Activated B cell treated with CpG ODN at 0.5 μM for 24 hours (primary cell): ENCODE measurements at regions not wholly inside any gene's neighbourhood (a gene's known extent, or its start where the extent isn't known, plus 50 kb on each side); places are given as distances from the start of the nearest gene placed in this dataset.

Experiments used
- ATAC-seq: fragments of 200-7000 bp; cut with Tn5 transposase; one replicate; pipeline ENCODE4 v1.10.0; 2021; ENCODE audit warnings: low read depth, mild to moderate bottlenecking, moderate library complexity
- CTCF ChIA-PET: fragments of 350-600 bp; sonication (Branson Sonifier 250); formaldehyde crosslinking; loops from one replicate; lab custom pipeline; 2021; ENCODE audit warnings: antibody characterized with exemption; lab: Charles Lee
- POLR2A ChIA-PET: fragments of 350-600 bp; sonication (Branson Sonifier 250); formaldehyde crosslinking; loops from one replicate; lab custom pipeline; 2021; ENCODE audit warnings: antibody characterized with exemption; lab: Charles Lee
- DNase-seq: peaks from one replicate; pipeline ENCODE4 v3.0.0; 2022
- H3K27ac Mint-ChIP-seq: one replicate; pipeline ENCODE4 v1.8.0; 2020; ENCODE audit warnings: mixed read lengths
- H3K27me3 Mint-ChIP-seq: one replicate; pipeline ENCODE4 v1.8.0; 2021; ENCODE audit warnings: mixed read lengths
- H3K36me3 Mint-ChIP-seq: one replicate; pipeline ENCODE4 v1.8.0; 2021; ENCODE audit warnings: low read depth, mixed read lengths
- H3K4me1 Mint-ChIP-seq: one replicate; pipeline ENCODE4 v1.8.0; 2021; ENCODE audit warnings: mixed read lengths
- H3K4me3 Mint-ChIP-seq: one replicate; pipeline ENCODE4 v1.8.0; 2020; ENCODE audit warnings: mild to moderate bottlenecking, mixed read lengths
- H3K9me3 Mint-ChIP-seq: one replicate; pipeline ENCODE4 v1.8.0; 2020; ENCODE audit warnings: mixed read lengths
- CTCF ChIP-seq: fragments of 200-600 bp; IDR thresholded peaks from one replicate; pipeline ENCODE4 v1.8.0; 2022; ENCODE audit warnings: antibody characterized with exemption, mild to moderate bottlenecking
- intact Hi-C: fragments of 100-400 bp; cut with micrococcal nuclease; formaldehyde crosslinking; loops from one replicate; pipeline ENCODE4 v1.15.1; 2024

GRCh38 chr3:88996691-88997090 lies 110.7 kb upstream of the EPHA3 start:
- TF ChIP-seq CTCF = no peak
- Mint-ChIP-seq H3K27me3 (no peaks in the 10 kb centered on the region), H3K4me3 (no peak overlapping the region), H3K4me1 (no peaks in the 10 kb centered on the region), H3K27ac (no peak overlapping the region), H3K9me3 (no peaks in the 10 kb centered on the region), H3K36me3 (no peaks in the 10 kb centered on the region)
- intact Hi-C loops = no loop called here
- ATAC-seq (no peak), DNase-seq (no peak)
- ChIA-PET POLR2A (no interaction called here), CTCF (no interaction called here)

DNA sequence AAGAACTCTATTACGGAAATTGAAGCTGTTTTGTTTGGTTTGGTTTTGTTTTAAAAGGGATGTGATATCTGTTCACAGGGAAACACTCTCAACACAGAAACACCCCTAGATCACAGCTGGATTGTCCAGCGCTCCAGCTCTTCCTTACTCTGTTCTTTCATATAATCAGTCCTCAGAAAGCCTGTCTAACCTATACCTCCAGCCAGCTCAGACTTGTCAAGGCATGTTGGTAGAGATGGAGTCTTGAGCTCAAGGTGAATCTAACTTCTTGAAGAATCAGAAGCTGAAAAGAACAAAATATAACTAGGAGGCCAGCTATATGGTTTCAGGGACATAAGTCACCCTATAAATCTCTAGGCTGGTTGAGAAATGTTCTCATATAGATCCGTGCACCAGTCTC lies 110.2 kb upstream of the EPHA3 start:
- Mint-ChIP-seq H3K9me3 (no peaks in the 10 kb centered on the region), H3K27me3 (no peaks in the 10 kb centered on the region), H3K36me3 (no peaks in the 10 kb centered on the region), H3K27ac (no peak overlapping the region), H3K4me1 (no peaks in the 10 kb centered on the region), H3K4me3 (no peak overlapping the region)
- TF ChIP-seq CTCF = no peak
- intact Hi-C loops = no loop called here
- CTCF ChIA-PET = no interaction called here
- POLR2A ChIA-PET = no interaction called here
- ATAC-seq = no peak
- no peak for DNase-seq

DNA sequence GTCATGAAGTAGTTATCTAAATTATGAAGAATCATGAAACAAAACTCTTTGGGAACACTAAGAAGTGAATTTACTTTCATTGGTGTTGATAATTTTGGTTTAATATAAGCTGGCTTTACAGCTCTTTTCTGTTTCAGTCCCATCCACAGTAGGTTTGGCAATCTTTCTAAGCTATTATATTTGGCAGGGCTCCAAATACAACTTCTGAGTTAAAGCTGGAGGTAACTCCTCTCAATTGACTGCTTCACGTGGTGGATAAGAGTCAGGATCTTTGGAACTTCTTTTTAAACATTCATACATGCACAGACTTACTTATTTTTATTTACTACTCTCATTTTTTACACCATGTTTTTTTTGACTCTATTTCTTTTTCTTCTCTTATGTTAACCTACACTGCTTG lies 106.5 kb upstream of the EPHA3 start:
- Mint-ChIP-seq H3K27ac (no peak overlapping the region), H3K4me1 (no peaks in the 10 kb centered on the region), H3K9me3 (no peaks in the 10 kb centered on the region), H3K36me3 (no peaks in the 10 kb centered on the region), H3K4me3 (no peak overlapping the region), H3K27me3 (no peaks in the 10 kb centered on the region)
- ATAC-seq (no peak), DNase-seq (no peak)
- intact Hi-C loops = no loop called here
- POLR2A ChIA-PET = no interaction called here
- no peak for TF ChIP-seq CTCF
- CTCF ChIA-PET = no interaction called here

DNA sequence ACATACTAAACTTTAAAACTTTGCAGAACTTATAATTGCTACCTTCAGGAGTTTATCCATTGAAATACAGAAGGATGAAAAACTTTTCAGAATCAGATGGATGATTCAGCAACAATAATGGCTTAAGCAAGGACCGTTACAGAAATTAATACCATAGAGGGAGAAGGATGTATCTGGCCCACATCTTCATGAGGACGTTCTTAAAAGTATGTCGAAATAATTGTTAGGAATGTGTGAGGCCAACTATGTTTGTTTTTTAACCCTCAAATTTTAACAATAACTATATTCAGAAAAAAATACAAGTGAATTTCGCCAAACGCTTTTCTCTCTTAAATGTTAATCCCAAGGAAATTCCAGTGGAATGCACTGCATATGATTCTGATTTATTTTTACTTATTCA lies 105.2 kb upstream of the EPHA3 start:
- H3K4me3 Mint-ChIP-seq = no peak overlapping the region
- no peaks in the 10 kb centered on the region for H3K4me1 Mint-ChIP-seq
- DNase-seq = no peak
- no peaks in the 10 kb centered on the region for H3K9me3 Mint-ChIP-seq
- no peaks in the 10 kb centered on the region for H3K27me3 Mint-ChIP-seq
- no peaks in the 10 kb centered on the region for H3K36me3 Mint-ChIP-seq
- no peak for TF ChIP-seq CTCF
- ChIA-PET POLR2A (no interaction called here), CTCF (no interaction called here)
- no peak overlapping the region for H3K27ac Mint-ChIP-seq
- intact Hi-C loops = no loop called here
- no peak for ATAC-seq

DNA sequence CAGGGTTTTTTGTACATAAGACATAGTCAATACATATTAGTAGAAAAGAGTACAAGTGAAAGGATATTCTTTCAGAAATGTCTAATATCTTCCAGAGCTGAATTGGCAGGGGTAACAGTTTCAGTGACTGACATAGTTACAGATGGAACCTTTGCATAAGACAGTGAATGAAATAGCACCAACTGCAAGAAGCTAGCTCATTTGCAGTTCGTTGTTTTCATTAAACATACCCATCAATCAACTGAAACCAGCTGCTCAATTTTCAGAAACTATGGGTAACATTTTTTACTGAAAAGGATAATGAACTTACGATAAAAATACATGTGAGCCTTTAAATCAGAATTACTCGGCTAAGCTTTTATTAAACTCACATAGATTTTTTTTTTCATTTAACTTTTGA lies 93.9 kb upstream of the EPHA3 start:
- ChIA-PET POLR2A (no interaction called here), CTCF (no interaction called here)
- intact Hi-C loops = no loop called here

More for the DNA sequence above, 93.9 kb upstream of the EPHA3 start:
- Mint-ChIP-seq H3K27me3 (no peaks in the 10 kb centered on the region), H3K36me3 (no peaks in the 10 kb centered on the region), H3K9me3 (peaks cover 2% of the 10 kb centered on the region), H3K27ac (no peak overlapping the region), H3K4me3 (no peak overlapping the region), H3K4me1 (no peaks in the 10 kb centered on the region)
- ATAC-seq (no peak), DNase-seq (no peak)
- TF ChIP-seq CTCF = no peak
